NCI-H446 (cell line): ENCODE measurements at regions not wholly inside any gene's neighbourhood (a gene's known extent, or its start where the extent isn't known, plus 50 kb on each side); places are given as distances from the start of the nearest gene placed in this dataset.

ENCODE experiments used
- DNase-seq, 2 experiments: peaks; one replicate each; lab custom pipeline; 2025; lab: John Stamatoyannopoulos, UW

DNA sequence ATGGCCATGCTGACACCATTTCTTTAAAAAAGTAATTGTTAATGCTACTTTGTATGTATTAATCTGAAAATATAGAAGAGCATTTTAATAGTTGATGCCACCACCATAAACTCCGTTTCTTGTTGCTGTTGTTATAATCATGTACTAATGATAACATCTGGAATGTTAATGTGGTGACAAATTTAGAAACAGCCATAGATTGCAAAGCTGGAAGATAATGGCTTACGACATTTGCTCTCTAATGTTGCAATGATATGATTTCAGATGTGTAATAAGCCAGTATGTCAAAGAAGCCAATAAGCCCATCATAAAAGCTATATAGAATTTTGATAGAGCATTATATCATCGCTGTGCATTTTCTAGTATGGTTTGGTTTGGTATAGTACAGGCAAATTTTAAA lies 579.4 kb upstream of the ZFP42 start:
- no peak for DNase-seq

- DNase-seq = no peak
Measured at GRCh38 chr4:187417721-187418120, 577.9 kb upstream of the ZFP42 start.

DNA sequence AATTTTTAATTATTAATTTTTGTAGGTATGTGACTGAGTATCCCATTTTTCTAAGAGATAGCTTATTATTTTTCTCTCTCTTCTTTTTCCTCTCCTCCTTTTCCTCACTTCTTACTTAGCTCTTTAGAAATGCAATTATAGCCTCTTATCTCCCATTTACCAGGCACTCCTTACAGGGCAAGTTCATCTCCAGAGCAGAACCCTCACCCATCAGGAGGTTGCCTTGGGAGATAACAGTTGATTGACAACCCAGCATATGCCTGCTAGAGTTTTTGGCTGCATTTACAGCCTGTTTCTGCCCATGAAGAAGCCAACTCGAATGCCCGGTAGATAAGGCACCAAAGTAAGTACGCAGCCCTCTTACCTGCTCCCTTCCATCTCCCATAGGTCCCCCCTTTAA lies 572.9 kb upstream of the ZFP42 start:
- no peak for DNase-seq

- no peak for DNase-seq
Measured at GRCh38 chr4:187424636-187425035, 570.9 kb upstream of the ZFP42 start.

DNA sequence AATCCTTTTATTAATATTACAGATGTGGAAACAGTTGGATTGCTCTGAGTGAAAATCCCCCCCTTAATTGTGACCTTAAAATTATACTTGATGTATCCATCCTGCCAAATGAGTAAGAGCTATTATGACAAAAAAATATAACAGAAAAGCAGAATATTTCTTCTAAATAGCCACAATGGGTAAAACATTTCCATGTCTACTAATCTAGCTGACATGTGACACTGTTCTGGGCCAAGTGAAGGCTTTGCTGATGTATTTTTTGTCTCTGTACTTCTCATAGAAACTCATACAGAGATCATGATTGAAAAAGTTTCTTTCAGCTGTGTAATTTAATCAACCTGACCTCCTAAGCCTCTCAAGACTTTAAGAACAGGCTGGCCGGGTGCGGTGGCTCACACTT lies 569.1 kb upstream of the ZFP42 start:
- no peak for DNase-seq

DNA sequence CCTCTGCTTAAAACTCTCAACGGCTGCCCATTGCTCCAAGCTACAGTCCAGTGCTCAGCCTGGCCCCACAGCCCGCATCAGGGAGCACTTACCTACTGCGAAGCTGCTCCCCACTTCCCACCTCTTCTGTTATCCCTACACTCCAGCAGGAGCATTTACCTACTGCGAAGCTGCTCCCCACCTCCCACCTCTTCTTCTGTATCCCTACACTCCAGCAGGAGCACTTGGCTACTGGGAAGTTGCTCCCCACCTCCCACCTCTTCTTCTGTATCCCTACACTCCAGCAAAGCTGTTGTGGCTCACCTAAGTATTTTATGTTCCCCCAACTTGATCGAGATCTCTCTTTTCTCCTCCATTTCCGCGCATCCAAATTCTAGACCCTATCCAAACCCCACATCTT lies 563.3 kb upstream of the ZFP42 start:
- no peak for DNase-seq

DNA sequence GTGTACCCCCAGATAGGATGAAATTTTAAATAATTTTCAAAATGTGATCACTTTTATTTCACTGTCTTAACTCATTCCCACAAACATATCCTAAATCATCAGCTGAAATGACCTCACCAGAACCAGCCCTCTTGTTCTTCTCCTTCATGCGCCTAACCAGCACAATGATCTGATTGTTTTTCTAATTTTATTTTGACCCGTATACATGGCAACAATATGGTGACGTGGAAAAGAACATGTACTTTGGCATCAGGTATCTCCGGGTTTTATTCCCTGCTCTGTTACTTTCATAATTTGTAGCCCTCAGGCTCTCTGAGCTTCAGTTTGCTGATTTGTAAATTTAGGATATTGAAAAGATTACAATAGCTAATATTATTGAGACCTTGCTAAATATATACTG lies 562.4 kb upstream of the ZFP42 start:
- DNase-seq = no peak

DNA sequence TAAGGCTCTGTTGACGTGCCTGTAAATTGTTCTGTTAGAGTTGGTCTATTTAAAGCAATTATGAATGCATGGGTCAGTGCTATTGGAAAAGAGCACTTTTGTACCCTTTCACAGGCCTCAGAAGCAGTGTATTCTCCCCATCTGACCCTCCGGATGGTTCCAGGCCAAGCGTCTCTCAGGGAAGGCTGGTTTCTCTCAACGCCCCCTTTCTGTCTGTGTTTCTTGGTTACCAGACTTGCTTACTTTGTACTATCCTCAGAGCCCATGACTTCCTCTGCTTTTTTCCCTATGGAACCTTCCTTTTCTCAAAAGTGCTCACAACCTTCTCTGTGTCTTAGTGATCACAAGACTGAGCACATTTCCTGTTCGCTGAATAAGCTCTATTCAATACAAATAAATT lies 559.3 kb upstream of the ZFP42 start:
- no peak for DNase-seq

GRCh38 chr4:187444061-187444460 lies 551.5 kb upstream of the ZFP42 start:
- no peak for DNase-seq

- no peak for DNase-seq
Measured at GRCh38 chr4:187449702-187450101, 545.9 kb upstream of the ZFP42 start.

- no peak for DNase-seq
Measured at GRCh38 chr4:187451776-187452175, 543.8 kb upstream of the ZFP42 start.

GRCh38 chr4:187460016-187460415 lies 535.6 kb upstream of the ZFP42 start:
- DNase-seq = no peak

GRCh38 chr4:187464573-187464972 lies 531.0 kb upstream of the ZFP42 start:
- DNase-seq = no peak

DNA sequence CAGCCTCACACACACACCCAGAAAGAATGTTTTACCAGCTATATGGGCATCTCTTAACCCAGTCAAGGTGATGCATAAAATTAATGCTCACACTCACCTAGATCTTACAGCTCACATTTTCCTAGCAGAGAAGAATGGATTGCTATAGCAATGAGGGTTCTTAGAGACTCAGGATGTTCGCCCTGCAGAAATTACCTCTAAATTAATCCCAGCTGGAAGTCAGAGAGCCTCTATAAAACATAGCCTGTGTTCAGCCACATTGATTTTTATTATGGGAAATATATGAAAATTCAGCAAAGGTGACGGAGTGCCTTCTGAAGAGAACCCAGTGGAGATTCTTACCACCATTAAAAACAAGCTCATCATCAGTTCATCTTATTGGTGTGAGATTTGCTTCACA lies 528.3 kb upstream of the ZFP42 start:
- DNase-seq = no peak

- DNase-seq = no peak
Measured at GRCh38 chr4:187469627-187470026, 525.9 kb upstream of the ZFP42 start.

- no peak for DNase-seq
Measured at GRCh38 chr4:187470061-187470460, 525.5 kb upstream of the ZFP42 start.

DNA sequence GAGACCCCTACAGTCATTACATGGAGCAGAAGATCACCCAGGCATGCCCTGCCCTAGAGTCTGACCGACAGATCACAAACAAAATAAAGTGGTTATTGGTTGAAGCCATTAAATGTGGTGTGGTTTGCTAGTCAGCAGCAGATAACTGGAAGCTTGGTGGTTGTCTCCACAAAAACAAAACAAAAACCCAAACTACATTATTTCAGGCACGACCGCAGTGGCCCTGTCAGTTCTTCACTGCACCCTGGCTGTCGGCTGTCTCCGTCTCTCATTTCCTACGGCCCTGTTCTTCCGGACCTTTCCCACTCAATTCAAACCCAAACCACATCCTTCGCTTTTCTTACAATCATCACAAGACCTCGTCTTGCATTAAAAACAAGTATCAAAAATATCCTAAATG lies 521.3 kb upstream of the ZFP42 start:
- DNase-seq = no peak

DNA sequence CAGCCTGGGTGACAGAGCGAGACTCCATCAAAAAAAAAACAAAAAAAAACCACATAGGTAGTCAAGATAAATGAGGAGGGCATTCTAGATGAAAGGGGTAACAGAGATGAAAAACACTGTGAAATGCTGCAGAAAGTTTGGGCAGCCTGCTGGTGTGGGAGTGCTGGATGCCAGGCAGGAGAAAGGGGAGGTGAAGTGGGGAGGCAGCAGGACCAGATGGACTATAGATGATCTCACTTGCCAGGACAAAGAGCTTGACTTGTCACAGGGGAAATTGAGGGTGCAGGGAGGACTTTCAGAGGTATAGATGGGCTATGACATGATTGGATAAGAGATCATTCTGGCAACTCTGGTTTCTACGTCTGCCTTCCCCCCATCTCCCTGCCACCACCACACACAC lies 519.7 kb upstream of the ZFP42 start:
- DNase-seq = no peak

DNA sequence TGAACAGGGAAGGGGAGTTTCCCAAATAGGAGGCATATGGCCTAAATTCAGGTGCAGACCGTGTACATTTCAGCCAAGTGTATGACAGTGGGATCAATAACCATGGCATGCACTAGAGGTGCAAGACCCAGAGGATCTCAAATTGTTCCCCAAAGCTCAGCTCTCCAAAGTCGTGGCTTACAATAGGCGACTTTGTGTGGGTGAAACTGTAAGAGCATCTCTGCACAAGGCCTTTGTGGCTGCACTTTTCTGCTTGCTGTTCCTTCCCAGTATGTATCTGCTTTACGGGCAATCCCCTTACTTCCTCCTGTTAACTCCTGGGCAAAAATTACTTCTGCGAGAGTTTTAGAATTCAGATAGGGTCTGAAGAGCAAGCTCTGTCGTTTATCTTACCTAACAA lies 518.3 kb upstream of the ZFP42 start:
- no peak for DNase-seq

GRCh38 chr4:187478292-187479140 lies 517.1 kb upstream of the ZFP42 start:
- DNase-seq = no peak

GRCh38 chr4:187479511-187479910 lies 516.1 kb upstream of the ZFP42 start:
- no peak for DNase-seq

GRCh38 chr4:187480146-187481145 lies 515.1 kb upstream of the ZFP42 start:
- DNase-seq = no peak

DNA sequence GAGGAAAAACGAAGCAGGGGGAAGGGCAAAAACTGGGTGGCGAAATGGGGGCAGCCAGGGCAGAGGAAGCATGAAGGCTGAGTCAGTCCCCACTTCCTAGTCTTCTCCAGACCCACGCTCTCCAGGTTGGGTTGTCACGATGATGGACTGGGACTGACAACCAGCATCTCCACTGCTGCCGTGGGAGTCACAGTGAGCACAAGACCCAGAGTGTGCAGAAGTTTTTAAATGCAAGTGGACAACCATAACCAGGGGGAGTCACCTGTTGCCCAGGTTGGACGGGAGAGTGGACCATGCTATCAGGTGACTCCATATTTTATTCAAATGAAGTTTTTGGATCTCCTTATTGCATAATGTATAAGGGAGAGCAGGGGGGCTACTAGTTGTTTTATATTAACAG lies 511.4 kb upstream of the ZFP42 start:
- DNase-seq = no peak
